ENCODE measurements at regions not wholly inside any gene's neighbourhood (a gene's known extent, or its start where the extent isn't known, plus 50 kb on each side); places are given as distances from the start of the nearest gene placed in this dataset.

DNA sequence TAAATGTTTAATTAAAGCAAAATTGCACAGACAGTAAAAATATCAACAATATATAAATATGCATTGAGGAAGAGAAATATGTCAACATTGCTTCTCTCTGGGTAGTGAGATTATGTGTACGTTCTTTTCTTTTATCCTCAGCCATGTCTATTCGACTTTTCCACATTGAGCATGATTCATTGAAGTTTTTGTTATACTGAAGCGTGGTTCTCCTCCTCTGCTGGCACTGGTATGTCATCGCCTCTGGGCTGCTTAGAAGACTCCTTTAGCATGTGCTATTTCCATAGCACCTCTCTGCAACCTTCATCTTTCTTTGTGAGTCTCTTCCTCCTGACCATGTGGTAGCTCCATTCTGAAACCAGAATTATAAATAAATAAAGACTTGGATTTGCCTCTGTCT lies 65.8 kb upstream of the AKAP13 start:
- 87 to 92% (median 90%) methylated on average over 4 of the region's 4 CpGs for WGBS, 4 donors
- no peak for DNase-seq

DNA sequence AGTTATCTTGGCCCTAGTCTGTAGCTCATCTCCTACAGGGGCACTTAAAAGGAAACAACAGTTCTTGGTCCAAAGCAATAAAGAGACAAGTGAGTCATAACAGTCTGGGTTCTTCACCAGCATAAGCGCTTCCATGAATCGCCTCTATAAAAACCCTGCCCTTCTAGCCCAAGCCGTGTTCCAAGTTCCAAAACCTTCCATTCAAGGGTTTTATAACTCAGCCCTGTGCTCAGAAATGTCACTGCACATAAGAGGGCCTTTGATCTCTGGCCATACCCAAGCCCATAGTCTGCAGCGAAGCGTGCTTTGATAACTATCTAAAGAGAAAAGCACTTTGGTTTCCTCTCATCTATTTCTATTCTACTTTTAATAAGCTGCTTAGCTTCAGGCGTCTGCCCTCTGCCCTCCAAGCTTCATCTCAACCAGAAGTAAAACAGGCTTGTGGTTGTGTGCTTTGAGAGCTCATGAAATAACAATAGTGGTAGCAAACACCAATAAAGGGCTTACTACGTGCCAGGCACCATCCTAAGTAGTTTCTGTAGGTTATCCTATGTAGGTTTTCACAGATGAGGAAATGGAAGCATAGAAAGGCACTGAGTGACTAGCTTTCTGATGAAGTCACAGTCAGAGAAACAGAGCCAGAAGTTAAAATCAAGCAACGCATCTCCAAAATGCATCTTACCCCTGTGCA lies 64.0 kb upstream of the AKAP13 start:
- TF ChIP-seq, protein P1, sequence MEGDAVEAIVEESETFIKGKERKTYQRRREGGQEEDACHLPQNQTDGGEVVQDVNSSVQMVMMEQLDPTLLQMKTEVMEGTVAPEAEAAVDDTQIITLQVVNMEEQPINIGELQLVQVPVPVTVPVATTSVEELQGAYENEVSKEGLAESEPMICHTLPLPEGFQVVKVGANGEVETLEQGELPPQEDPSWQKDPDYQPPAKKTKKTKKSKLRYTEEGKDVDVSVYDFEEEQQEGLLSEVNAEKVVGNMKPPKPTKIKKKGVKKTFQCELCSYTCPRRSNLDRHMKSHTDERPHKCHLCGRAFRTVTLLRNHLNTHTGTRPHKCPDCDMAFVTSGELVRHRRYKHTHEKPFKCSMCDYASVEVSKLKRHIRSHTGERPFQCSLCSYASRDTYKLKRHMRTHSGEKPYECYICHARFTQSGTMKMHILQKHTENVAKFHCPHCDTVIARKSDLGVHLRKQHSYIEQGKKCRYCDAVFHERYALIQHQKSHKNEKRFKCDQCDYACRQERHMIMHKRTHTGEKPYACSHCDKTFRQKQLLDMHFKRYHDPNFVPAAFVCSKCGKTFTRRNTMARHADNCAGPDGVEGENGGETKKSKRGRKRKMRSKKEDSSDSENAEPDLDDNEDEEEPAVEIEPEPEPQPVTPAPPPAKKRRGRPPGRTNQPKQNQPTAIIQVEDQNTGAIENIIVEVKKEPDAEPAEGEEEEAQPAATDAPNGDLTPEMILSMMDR (IDR thresholded peaks at IDR 0.05): no peak
- no peak for TF ChIP-seq POLR2A (IDR thresholded peaks at IDR 0.05)
- H3K4me1 ChIP-seq (replicated peaks in 1 of 2): no peaks in the 10 kb centered on the region
- no peak for DNase-seq
- WGBS, 4 donors: 65 to 87% (median 77%) methylated on average over 8 of the region's 8 CpGs
- H3K4me3 ChIP-seq: no peak overlapping the region
- intact Hi-C loops (cut with DNase I): no loop called here
- no peaks in the 10 kb centered on the region for H3K9me3 ChIP-seq (replicated peaks in 1 of 3)
- no peak overlapping the region for H3K27ac ChIP-seq
- no peaks in the 10 kb centered on the region for H3K27me3 ChIP-seq
- no peaks in the 10 kb centered on the region for H3K36me3 ChIP-seq (replicated peaks in 1 of 2)

More for the DNA sequence above, 65.8 kb upstream of the AKAP13 start:
- no peaks in the 10 kb centered on the region for H3K9me3 ChIP-seq (replicated peaks in 1 of 3)
- H3K4me1 ChIP-seq (replicated peaks in 1 of 2): no peaks in the 10 kb centered on the region
- H3K4me3 ChIP-seq: no peak overlapping the region
- no peaks in the 10 kb centered on the region for H3K27me3 ChIP-seq
- TF ChIP-seq, protein P1 (IDR thresholded peaks at IDR 0.05): no peak
- TF ChIP-seq POLR2A (IDR thresholded peaks at IDR 0.05): no peak
- H3K27ac ChIP-seq: no peak overlapping the region
- H3K36me3 ChIP-seq (replicated peaks in 1 of 2): no peaks in the 10 kb centered on the region
- intact Hi-C loops (cut with DNase I): no loop called here

DNA sequence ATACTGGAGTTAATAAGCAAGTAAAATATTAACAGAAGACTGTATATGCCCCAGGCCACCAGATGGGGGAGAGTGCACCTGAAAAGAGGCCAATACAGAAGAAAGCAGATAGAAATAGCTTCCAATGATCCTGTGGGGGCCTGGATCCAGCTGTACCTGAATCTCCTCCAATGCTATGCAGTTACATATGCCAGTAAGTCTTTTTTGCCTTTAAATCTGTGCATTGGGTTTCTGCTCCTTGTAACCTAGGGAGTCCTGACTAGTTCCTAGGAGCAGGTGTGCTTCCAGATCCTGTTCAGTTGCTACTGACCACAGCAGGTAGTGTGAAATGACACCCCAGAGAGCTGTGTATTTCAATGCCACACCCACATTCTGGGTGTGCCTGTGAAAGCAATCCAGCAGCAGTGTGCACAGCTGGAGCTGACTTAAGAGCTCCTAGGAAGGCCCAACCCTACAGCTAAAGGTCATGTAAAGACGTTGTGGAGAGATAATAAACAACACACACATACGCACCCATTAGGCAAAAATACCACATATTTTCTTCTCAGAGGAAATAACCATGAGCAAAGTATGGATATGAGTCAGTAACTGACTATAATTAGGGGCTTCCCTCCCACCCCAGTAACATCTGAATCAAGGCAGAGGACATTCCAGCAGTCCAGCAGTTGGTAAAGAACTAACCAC lies 62.2 kb upstream of the AKAP13 start:
- TF ChIP-seq, protein P1 (IDR thresholded peaks at IDR 0.05): no peak
- no peak for TF ChIP-seq POLR2A (IDR thresholded peaks at IDR 0.05)
- H3K4me3 ChIP-seq: no peak overlapping the region
- H3K4me1 ChIP-seq (replicated peaks in 1 of 2): no peaks in the 10 kb centered on the region
- WGBS, 4 donors: 47 to 83% (median 67%) methylated on average over 2 of the region's 2 CpGs
- no peaks in the 10 kb centered on the region for H3K36me3 ChIP-seq (replicated peaks in 1 of 2)
- H3K9me3 ChIP-seq (replicated peaks in 1 of 3): peaks cover 0 to 7% (median 0%) of the 10 kb centered on the region in 3 donors
- intact Hi-C loops (cut with DNase I): no loop called here
- no peak overlapping the region for H3K27ac ChIP-seq
- DNase-seq: no peak
- H3K27me3 ChIP-seq: no peaks in the 10 kb centered on the region

DNA sequence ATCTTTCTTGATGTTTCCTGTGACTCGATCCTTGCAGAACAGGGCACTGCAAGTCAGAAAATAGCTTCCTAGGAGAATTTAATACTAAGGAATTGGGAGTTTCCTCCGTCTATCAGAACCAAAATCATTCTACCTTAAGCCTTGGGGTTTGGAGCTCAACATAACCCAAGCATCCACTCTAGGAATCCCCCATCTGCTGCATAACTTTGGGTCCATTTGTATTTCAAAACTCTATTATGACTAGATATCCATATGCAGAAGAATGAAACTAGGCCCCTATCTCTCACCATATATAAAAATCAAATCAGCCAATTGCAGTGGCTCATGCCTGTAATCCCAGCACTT lies 61.7 kb upstream of the AKAP13 start:
- no peak for DNase-seq
- 73 to 80% (median 76%) methylated on average over 2 of the region's 2 CpGs for WGBS, 4 donors
- Histone ChIP-seq H3K27me3 (no peaks in the 10 kb centered on the region), H3K27ac (no peak overlapping the region), H3K4me1 (replicated peaks in 1 of 2) (no peaks in the 10 kb centered on the region), H3K4me3 (no peak overlapping the region), H3K36me3 (replicated peaks in 1 of 2) (no peaks in the 10 kb centered on the region), H3K9me3 (replicated peaks in 1 of 3) (peaks cover 0 to 7% (median 0%) of the 10 kb centered on the region in 3 donors)
- intact Hi-C loops (cut with DNase I): no loop called here
- TF ChIP-seq POLR2A (IDR thresholded peaks at IDR 0.05): no peak
- TF ChIP-seq, protein P1 (IDR thresholded peaks at IDR 0.05): no peak
